LNCaP clone FGC (cell line): ENCODE measurements at regions not wholly inside any gene's neighbourhood (a gene's known extent, or its start where the extent isn't known, plus 50 kb on each side); places are given as distances from the start of the nearest gene placed in this dataset.

ENCODE experiments used
- DNase-seq: peaks from one replicate; pipeline ENCODE4 v3.0.0-alpha.2; 2011; ENCODE audit warnings: low read depth
- H3K4me3 ChIP-seq: 2 replicates; pipeline ENCODE4 v1.5.1; 2011; ENCODE audit warnings: mild to moderate bottlenecking, low read depth, low read length, control low read depth
- CTCF ChIP-seq: IDR thresholded peaks from 2 replicates; pipeline ENCODE4 v1.5.1; 2012; ENCODE audit warnings: mild to moderate bottlenecking; ENCODE audit not compliant: control insufficient read depth, insufficient read depth; ENCODE audit errors: extremely low read depth

GRCh38 chr2:11019614-11020013 is 107.9 kb downstream of the KCNF1 start:
- no peak for TF ChIP-seq CTCF
- no peak overlapping the region for H3K4me3 ChIP-seq
- DNase-seq, result no peak

GRCh38 chr2:11022064-11022463 is 110.3 kb downstream of the KCNF1 start:
- no peak for TF ChIP-seq CTCF
- no peak for DNase-seq
- H3K4me3 ChIP-seq, result no peak overlapping the region

- H3K4me3 ChIP-seq, result no peak overlapping the region
- no peak for DNase-seq
- TF ChIP-seq CTCF, result no peak
Observed at GRCh38 chr2:11022591-11023273, 111.0 kb downstream of the KCNF1 start.

GRCh38 chr2:11023326-11024258 is 111.9 kb downstream of the KCNF1 start:
- no peak overlapping the region for H3K4me3 ChIP-seq
- TF ChIP-seq CTCF, result no peak
- DNase-seq, result no peak

GRCh38 chr2:11024259-11024645 is 112.5 kb downstream of the KCNF1 start:
- no peak for DNase-seq
- TF ChIP-seq CTCF, result no peak
- H3K4me3 ChIP-seq, result no peak overlapping the region

GRCh38 chr2:11024687-11025086 is 113.0 kb downstream of the KCNF1 start:
- TF ChIP-seq CTCF, result no peak
- no peak for DNase-seq
- H3K4me3 ChIP-seq, result no peak overlapping the region
